Right atrium auricular region (tissue), 2 donors: ENCODE measurements at regions not wholly inside any gene's neighbourhood (a gene's known extent, or its start where the extent isn't known, plus 50 kb on each side); places are given as distances from the start of the nearest gene placed in this dataset.

Source experiments
- DNase-seq: peaks from one replicate; pipeline ENCODE4 v3.0.0-alpha.2; 2019; ENCODE audit warnings: low spot score
- H3K27ac ChIP-seq, 2 donors: fragments of 200-600 bp; sonication (generic); 1 replicate in 1 of 2; 2 replicates in 1 of 2; pipeline ENCODE4 v1.5.1; 2016 to 2019
- H3K27me3 ChIP-seq, 2 donors: fragments of 200-600 bp; sonication (generic); one replicate each; pipeline versions ENCODE4 v1.5.1 to v1.6.0; 2017 to 2019
- H3K36me3 ChIP-seq: fragments of 200-600 bp; sonication (generic); one replicate; pipeline ENCODE4 v1.5.1; 2016
- H3K4me1 ChIP-seq, 2 donors: fragments of 200-600 bp; sonication (generic); one replicate each; pipeline versions ENCODE4 v1.5.1 to v1.6.0; 2017 to 2019
- H3K4me3 ChIP-seq, 2 donors: fragments of 200-600 bp; sonication (generic); 1 replicate in 1 of 2; 2 replicates in 1 of 2; pipeline ENCODE4 v1.5.1; 2017 to 2019; ENCODE audit warnings: mild to moderate bottlenecking in 1 of 2, moderate library complexity in 1 of 2
- H3K9me3 ChIP-seq, 2 donors: fragments of 200-600 bp; sonication (generic); one replicate each; pipeline ENCODE4 v1.5.1; 2019
- CTCF ChIP-seq, 2 donors: fragments of 200-600 bp; sonication (generic); IDR thresholded peaks; one replicate each; pipeline ENCODE4 v1.5.1; 2019; ENCODE audit warnings: antibody characterized with exemption in 2 of 2

GRCh38 chr4:156303708-156304107 lies 350.0 kb upstream of the CTSO start:
- no peaks in the 10 kb centered on the region for H3K9me3 ChIP-seq
- DNase-seq, result no peak
- no peaks in the 10 kb centered on the region for H3K36me3 ChIP-seq
- H3K4me3 ChIP-seq, result no peak overlapping the region
- TF ChIP-seq CTCF (IDR thresholded peaks at IDR 0.05), result no peak
- H3K27me3 ChIP-seq, result no peaks in the 10 kb centered on the region
- no peak overlapping the region for H3K27ac ChIP-seq
- H3K4me1 ChIP-seq, result peaks cover 0 to 4% of the 10 kb centered on the region in 2 donors

GRCh38 chr4:156298230-156298629 lies 344.6 kb upstream of the CTSO start:
- Histone ChIP-seq H3K36me3 (no peaks in the 10 kb centered on the region), H3K9me3 (no peaks in the 10 kb centered on the region), H3K4me1 (peaks cover 0 to 25% of the 10 kb centered on the region in 2 donors), H3K27ac (peak overlapping the region in 1 of 2 donors; percentile 11), H3K4me3 (no peak overlapping the region), H3K27me3 (no peaks in the 10 kb centered on the region)
- no peak for TF ChIP-seq CTCF (IDR thresholded peaks at IDR 0.05)
- DNase-seq, result no peak

- H3K9me3 ChIP-seq, result no peaks in the 10 kb centered on the region
- H3K27me3 ChIP-seq, result no peaks in the 10 kb centered on the region
- no peak overlapping the region for H3K27ac ChIP-seq
- DNase-seq, result no peak
- peaks cover 0 to 34% of the 10 kb centered on the region in 2 donors for H3K4me1 ChIP-seq
- no peaks in the 10 kb centered on the region for H3K36me3 ChIP-seq
- no peak for TF ChIP-seq CTCF (IDR thresholded peaks at IDR 0.05)
- no peak overlapping the region for H3K4me3 ChIP-seq
Observed at GRCh38 chr4:156295676-156296195, 342.1 kb upstream of the CTSO start.

- no peaks in the 10 kb centered on the region for H3K9me3 ChIP-seq
- DNase-seq, result no peak
- peak in 1 of 2 donors; percentile 24 for TF ChIP-seq CTCF (IDR thresholded peaks at IDR 0.05)
- no peak overlapping the region for H3K4me3 ChIP-seq
- H3K4me1 ChIP-seq, result peaks cover 0 to 34% of the 10 kb centered on the region in 2 donors
- no peaks in the 10 kb centered on the region for H3K36me3 ChIP-seq
- no peak overlapping the region for H3K27ac ChIP-seq
- no peaks in the 10 kb centered on the region for H3K27me3 ChIP-seq
Observed at GRCh38 chr4:156294577-156294976, 340.9 kb upstream of the CTSO start.

- no peaks in the 10 kb centered on the region for H3K27me3 ChIP-seq
- no peak for TF ChIP-seq CTCF (IDR thresholded peaks at IDR 0.05)
- H3K9me3 ChIP-seq, result no peaks in the 10 kb centered on the region
- H3K36me3 ChIP-seq, result no peaks in the 10 kb centered on the region
- peak overlapping the region in 1 of 2 donors; percentile 6 for H3K27ac ChIP-seq
- H3K4me3 ChIP-seq, result no peak overlapping the region
- peaks cover 0 to 31% of the 10 kb centered on the region in 2 donors for H3K4me1 ChIP-seq
- no peak for DNase-seq
Observed at GRCh38 chr4:156293657-156294297, 340.1 kb upstream of the CTSO start.

GRCh38 chr4:156291317-156291716 lies 337.7 kb upstream of the CTSO start:
- H3K36me3 ChIP-seq, result no peaks in the 10 kb centered on the region
- H3K27me3 ChIP-seq, result no peaks in the 10 kb centered on the region
- H3K4me1 ChIP-seq, result peaks cover 0 to 20% of the 10 kb centered on the region in 2 donors
- no peak for TF ChIP-seq CTCF (IDR thresholded peaks at IDR 0.05)
- H3K9me3 ChIP-seq, result no peaks in the 10 kb centered on the region
- no peak for DNase-seq
- no peak overlapping the region for H3K27ac ChIP-seq
- no peak overlapping the region for H3K4me3 ChIP-seq
